ENCODE measurements at regions not wholly inside any gene's neighbourhood (a gene's known extent, or its start where the extent isn't known, plus 50 kb on each side); places are given as distances from the start of the nearest gene placed in this dataset.

DNA sequence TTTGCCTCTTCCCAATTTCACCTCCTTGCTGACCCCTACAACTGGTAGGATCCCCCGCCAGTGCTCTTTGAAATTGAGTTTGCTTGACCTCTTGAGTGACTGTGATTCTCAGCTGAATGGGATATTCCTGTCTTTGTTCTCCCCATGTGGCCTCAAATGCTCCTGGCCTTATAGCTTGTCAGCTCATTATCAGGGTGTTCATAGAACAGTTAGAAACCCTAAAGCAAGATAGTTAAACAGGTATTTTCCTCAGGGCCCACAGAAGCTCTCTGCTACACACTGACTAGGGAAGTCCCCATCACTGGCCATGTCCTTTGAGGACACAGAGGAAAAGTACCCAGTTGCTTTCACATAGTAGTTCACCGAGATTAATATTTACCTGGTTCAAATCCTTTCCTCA, 211.5 kb upstream of the DTNBP1 start:
- Histone ChIP-seq H2AFZ (ENCODE audit: low read length, unreplicated experiment) (no peak overlapping the region), H3K4me3 (ENCODE audit: low read depth, low read length) (no peak overlapping the region), H3K4me1 (ENCODE audit: control insufficient read depth, insufficient read depth, low read length, unreplicated experiment) (peaks cover 4% of the 10 kb centered on the region), H3K79me2 (ENCODE audit: control insufficient read depth, insufficient read depth, low read length, unreplicated experiment) (no peaks in the 10 kb centered on the region), H3K27me3 (ENCODE audit: insufficient read depth, low read length) (no peaks in the 10 kb centered on the region), H3K27ac (ENCODE audit: low read depth, low read length) (no peak overlapping the region), H3K36me3 (ENCODE audit: insufficient read depth, low read length) (no peaks in the 10 kb centered on the region)

DNA sequence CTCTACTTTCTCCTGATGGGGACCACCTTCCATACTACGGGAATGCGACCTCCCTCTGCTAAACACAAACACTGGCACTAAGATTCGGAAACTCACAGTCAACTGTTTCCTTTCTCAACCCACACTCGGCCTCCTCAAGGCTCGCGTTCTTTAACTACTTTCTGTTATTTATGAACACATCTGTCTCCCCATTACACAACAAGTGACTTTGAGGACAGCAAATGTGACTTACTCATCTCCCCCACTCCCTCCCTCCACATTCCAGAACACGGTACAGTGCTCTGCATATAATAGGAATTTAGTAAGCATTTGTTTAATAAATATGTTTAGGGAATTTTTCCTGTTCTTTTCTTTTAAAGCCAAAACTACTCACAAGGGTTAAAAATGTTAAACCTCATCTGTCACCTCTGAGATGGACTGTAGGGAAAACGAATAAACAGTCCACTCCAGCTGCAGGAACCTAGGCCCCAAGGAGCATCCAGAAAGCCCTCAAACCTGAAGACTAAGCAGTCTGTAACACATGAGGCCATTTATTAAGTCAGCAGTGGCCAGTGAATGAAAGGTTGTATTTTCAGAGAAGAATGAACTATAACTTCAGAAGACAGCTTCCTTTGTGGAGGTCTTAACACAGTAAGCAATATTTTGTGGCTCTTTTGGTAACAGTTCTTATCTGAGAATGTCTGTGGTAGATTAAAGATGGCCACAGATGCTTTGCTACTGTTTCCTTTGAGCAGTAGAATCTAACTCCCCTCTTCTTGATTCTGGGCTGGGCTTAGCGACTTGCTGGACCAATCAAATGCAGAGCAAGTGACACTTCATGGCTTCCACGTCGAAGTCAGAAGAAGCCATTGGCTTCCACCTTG, 209.6 kb upstream of the DTNBP1 start:
- H3K36me3 ChIP-seq (ENCODE audit: insufficient read depth, low read length): no peaks in the 10 kb centered on the region
- no peak overlapping the region for H3K4me3 ChIP-seq (ENCODE audit: low read depth, low read length)
- H3K27ac ChIP-seq (ENCODE audit: low read depth, low read length): no peak overlapping the region
- peaks cover 4% of the 10 kb centered on the region for H3K4me1 ChIP-seq (ENCODE audit: control insufficient read depth, insufficient read depth, low read length, unreplicated experiment)
- H3K79me2 ChIP-seq (ENCODE audit: control insufficient read depth, insufficient read depth, low read length, unreplicated experiment): no peaks in the 10 kb centered on the region
- H2AFZ ChIP-seq (ENCODE audit: low read length, unreplicated experiment): no peak overlapping the region
- H3K27me3 ChIP-seq (ENCODE audit: insufficient read depth, low read length): no peaks in the 10 kb centered on the region

DNA sequence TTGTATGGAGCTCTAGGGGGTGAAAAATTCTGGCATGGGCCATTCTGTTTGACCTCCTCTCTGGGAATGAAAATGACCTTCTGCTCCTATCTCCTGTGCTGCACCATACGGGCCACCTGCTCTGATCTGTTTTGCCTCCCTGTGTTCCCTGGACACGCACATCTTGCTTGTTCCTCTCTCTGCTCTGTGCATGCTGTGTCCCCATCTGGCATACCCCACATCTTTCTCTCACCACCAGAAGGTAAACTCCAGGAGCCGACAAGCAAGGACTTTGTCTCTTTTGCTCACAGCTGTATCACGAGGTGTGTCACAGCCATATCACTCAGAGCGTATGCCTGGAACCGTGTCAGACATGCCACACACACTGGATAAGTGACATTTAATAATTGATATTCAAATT, 208.4 kb upstream of the DTNBP1 start:
- H2AFZ ChIP-seq (ENCODE audit: low read length, unreplicated experiment): no peak overlapping the region
- H3K27me3 ChIP-seq (ENCODE audit: insufficient read depth, low read length): no peaks in the 10 kb centered on the region
- H3K79me2 ChIP-seq (ENCODE audit: control insufficient read depth, insufficient read depth, low read length, unreplicated experiment): no peaks in the 10 kb centered on the region
- no peak overlapping the region for H3K4me3 ChIP-seq (ENCODE audit: low read depth, low read length)
- peaks cover 4% of the 10 kb centered on the region for H3K4me1 ChIP-seq (ENCODE audit: control insufficient read depth, insufficient read depth, low read length, unreplicated experiment)
- no peak overlapping the region for H3K27ac ChIP-seq (ENCODE audit: low read depth, low read length)
- no peaks in the 10 kb centered on the region for H3K36me3 ChIP-seq (ENCODE audit: insufficient read depth, low read length)

DNA sequence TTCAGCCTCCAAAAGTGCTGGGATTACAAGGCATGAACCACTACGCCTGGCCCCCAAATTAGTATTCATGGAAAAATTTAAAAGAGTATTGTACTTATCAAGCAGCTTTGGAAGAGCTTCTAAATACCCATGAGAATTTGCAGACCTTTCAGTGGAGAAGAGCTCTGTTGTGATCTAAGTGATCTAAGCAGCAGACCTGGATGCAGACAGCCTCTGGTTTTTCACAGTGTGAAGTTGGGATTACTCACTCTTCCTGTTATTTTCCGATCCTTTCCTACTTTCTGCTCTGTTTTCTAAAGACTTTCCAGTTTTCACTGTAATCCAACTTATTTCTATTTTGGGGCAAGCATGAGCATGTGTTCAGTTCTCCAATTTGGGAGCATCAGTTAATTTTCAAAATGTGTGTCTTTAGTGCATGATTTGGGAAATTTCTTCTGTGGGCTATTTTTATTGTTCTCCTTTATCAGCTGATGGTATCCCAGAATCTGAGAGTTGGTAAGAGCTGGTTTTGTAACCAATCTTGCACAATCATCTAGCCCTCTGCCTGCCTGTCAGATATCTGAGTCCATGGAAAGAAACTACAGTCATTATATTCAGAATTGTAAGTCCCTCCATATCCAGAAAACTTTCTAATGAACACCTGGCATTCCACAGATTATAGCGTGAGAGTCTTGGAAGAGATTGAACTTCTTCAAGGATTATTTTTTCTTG, 207.7 kb upstream of the DTNBP1 start:
- Histone ChIP-seq H2AFZ (ENCODE audit: low read length, unreplicated experiment) (no peak overlapping the region), H3K79me2 (ENCODE audit: control insufficient read depth, insufficient read depth, low read length, unreplicated experiment) (no peaks in the 10 kb centered on the region), H3K27ac (ENCODE audit: low read depth, low read length) (peak overlapping the region; percentile 17; the same call in 1 of the 2 replicates), H3K4me3 (ENCODE audit: low read depth, low read length) (no peak overlapping the region), H3K36me3 (ENCODE audit: insufficient read depth, low read length) (no peaks in the 10 kb centered on the region), H3K27me3 (ENCODE audit: insufficient read depth, low read length) (no peaks in the 10 kb centered on the region), H3K4me1 (ENCODE audit: control insufficient read depth, insufficient read depth, low read length, unreplicated experiment) (peaks cover 4% of the 10 kb centered on the region)

DNA sequence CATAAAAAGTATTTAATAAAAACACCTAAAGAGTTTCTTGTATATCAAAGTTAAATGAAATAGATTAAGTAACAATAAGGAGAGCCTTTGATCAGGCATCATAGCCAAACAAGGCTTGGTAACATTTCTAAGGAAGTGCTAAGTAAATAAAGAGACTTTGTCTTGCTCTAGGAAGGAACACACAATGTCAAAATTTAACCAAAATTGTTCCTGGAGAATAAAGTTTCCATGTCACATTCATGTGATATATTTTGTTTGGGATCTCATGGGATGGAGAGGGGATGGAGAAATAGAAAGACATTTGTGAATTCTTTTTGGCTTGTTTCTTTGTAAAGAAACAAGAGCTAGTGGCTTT, 201.9 kb upstream of the DTNBP1 start:
- H3K4me1 ChIP-seq (ENCODE audit: control insufficient read depth, insufficient read depth, low read length, unreplicated experiment): no peaks in the 10 kb centered on the region
- H3K36me3 ChIP-seq (ENCODE audit: insufficient read depth, low read length): no peaks in the 10 kb centered on the region
- 0 out of 2 replicates have a peak, but pooled peaks cover 3% of the 10 kb centered on the region for H3K27me3 ChIP-seq (ENCODE audit: insufficient read depth, low read length)
- no peak overlapping the region for H3K27ac ChIP-seq (ENCODE audit: low read depth, low read length)
- H3K4me3 ChIP-seq (ENCODE audit: low read depth, low read length): no peak overlapping the region
- H3K79me2 ChIP-seq (ENCODE audit: control insufficient read depth, insufficient read depth, low read length, unreplicated experiment): no peaks in the 10 kb centered on the region
- H2AFZ ChIP-seq (ENCODE audit: low read length, unreplicated experiment): no peak overlapping the region

DNA sequence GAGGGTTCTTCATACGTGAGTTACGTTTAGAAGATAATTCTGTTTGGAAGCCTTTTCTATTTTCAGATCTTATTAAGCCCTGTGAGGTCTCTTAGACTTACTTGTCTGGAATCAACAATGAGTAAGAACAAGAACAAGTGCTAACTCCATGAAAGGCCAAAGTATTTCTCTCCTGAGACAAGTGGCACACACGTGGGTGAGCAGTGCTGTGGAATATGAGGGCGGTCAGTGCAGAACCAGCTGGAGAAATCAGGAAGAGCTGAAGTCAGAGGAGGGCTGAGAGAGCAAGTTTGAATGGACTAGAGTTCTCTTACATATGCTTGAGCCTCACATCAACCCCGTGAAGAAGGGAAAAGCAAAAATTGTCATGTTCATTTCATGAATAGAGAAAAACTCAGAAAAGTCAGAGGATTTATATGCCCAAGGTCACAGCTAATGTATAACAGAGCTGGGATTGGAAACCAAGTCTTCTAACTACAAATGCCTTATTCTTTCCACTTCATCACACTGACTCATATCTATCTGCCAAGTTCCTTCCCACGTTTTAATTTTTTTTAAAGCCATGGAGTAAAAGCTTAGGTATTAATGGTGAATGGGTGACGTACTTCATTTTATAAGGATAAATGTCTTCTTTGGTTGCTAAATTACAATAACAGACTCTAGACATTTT, 201.3 kb upstream of the DTNBP1 start:
- no peak overlapping the region for H3K27ac ChIP-seq (ENCODE audit: low read depth, low read length)
- H2AFZ ChIP-seq (ENCODE audit: low read length, unreplicated experiment): no peak overlapping the region
- 0 out of 2 replicates have a peak, but pooled peaks cover 3% of the 10 kb centered on the region for H3K27me3 ChIP-seq (ENCODE audit: insufficient read depth, low read length)
- no peaks in the 10 kb centered on the region for H3K36me3 ChIP-seq (ENCODE audit: insufficient read depth, low read length)
- no peaks in the 10 kb centered on the region for H3K4me1 ChIP-seq (ENCODE audit: control insufficient read depth, insufficient read depth, low read length, unreplicated experiment)
- no peaks in the 10 kb centered on the region for H3K79me2 ChIP-seq (ENCODE audit: control insufficient read depth, insufficient read depth, low read length, unreplicated experiment)
- H3K4me3 ChIP-seq (ENCODE audit: low read depth, low read length): no peak overlapping the region

DNA sequence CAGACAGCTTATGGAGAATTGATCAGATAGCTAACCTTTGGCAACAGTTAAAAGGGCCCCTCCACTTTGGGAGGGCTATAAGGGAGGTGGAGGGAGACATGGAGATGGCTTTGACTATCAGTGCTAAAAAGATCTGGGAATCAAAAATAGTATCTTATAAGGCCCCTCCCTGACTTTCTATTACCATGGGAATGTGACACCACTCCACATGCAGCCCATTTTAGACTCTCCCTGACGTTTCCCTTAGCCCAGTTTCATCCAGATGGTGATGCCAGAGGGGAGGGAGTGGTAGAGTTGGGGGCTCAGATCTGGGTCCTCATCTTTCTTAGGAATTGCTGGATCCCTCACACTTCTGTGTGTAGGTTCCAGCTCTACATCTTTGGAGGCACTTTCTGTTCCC, 200.0 kb upstream of the DTNBP1 start:
- Histone ChIP-seq H2AFZ (ENCODE audit: low read length, unreplicated experiment) (no peak overlapping the region), H3K4me3 (ENCODE audit: low read depth, low read length) (no peak overlapping the region), H3K27me3 (ENCODE audit: insufficient read depth, low read length) (0 out of 2 replicates have a peak, but pooled peaks cover 3% of the 10 kb centered on the region), H3K79me2 (ENCODE audit: control insufficient read depth, insufficient read depth, low read length, unreplicated experiment) (no peaks in the 10 kb centered on the region), H3K36me3 (ENCODE audit: insufficient read depth, low read length) (no peaks in the 10 kb centered on the region), H3K4me1 (ENCODE audit: control insufficient read depth, insufficient read depth, low read length, unreplicated experiment) (no peaks in the 10 kb centered on the region), H3K27ac (ENCODE audit: low read depth, low read length) (no peak overlapping the region)

DNA sequence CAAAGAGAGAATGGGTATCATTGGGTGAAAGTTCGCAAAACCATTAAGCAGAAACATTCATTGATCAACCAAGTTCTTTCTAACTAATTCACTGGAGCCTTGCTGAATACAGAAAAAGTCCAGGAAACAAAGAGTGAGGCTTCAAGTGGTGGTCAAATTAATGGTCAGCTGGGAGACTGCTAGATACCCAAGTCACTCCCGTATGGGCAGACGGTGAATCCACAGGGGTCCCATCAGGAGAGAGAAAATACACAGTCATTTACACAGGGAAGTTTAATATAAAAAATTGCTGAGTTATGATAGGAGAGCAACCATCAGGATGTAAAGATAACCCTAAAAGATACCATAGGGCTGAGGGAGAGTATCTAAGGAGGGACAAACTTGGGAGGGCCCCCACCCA, 198.7 kb upstream of the DTNBP1 start:
- Histone ChIP-seq H3K4me3 (ENCODE audit: low read depth, low read length) (no peak overlapping the region), H3K27ac (ENCODE audit: low read depth, low read length) (no peak overlapping the region), H3K4me1 (ENCODE audit: control insufficient read depth, insufficient read depth, low read length, unreplicated experiment) (no peaks in the 10 kb centered on the region), H3K79me2 (ENCODE audit: control insufficient read depth, insufficient read depth, low read length, unreplicated experiment) (no peaks in the 10 kb centered on the region), H3K27me3 (ENCODE audit: insufficient read depth, low read length) (0 out of 2 replicates have a peak, but pooled peaks cover 3% of the 10 kb centered on the region), H3K36me3 (ENCODE audit: insufficient read depth, low read length) (no peaks in the 10 kb centered on the region), H2AFZ (ENCODE audit: low read length, unreplicated experiment) (no peak overlapping the region)

DNA sequence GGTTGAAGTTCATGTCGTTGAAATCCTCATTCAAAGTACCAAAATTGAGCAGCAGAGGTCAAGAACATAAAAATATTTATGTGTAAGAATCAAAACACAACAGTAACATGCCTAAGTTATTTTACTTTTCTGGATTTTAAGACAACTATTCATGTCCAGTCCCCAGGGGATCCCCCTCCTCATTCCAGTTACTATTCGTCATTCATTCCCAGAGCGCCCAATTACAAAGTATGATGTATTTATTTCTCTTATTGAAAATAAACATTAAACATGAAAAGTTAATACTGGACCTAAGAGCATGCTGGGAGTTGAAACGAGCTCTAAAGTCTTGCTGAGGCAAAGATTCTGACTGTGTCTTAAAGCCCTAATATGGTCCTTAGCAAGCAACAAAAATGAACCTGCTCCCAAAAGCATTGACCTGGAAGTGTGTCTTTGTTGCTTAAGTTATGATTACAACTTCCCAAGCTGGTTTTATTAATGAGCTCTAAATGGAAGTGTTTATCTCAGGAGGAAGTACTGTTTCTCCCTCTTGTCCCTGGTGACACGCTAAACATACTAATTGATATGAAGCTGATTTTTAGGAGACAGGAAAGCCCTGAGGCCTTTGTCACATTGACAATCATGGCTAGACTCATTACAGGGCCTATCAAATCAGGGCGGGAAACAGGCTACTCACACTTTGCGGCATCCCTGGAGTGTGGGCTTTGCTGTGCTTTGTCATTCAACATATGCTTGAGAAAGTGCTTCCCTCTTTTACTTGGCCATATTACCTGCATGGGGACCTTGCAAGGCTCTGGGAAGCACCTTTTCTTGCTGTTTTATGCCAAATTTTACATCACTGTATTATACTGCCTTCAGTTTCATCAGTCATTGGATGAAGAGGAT, 192.2 kb upstream of the DTNBP1 start:
- no peaks in the 10 kb centered on the region for H3K27me3 ChIP-seq (ENCODE audit: insufficient read depth, low read length)
- no peak overlapping the region for H3K27ac ChIP-seq (ENCODE audit: low read depth, low read length)
- no peaks in the 10 kb centered on the region for H3K4me1 ChIP-seq (ENCODE audit: control insufficient read depth, insufficient read depth, low read length, unreplicated experiment)
- H2AFZ ChIP-seq (ENCODE audit: low read length, unreplicated experiment): no peak overlapping the region
- H3K79me2 ChIP-seq (ENCODE audit: control insufficient read depth, insufficient read depth, low read length, unreplicated experiment): no peaks in the 10 kb centered on the region
- H3K36me3 ChIP-seq (ENCODE audit: insufficient read depth, low read length): no peaks in the 10 kb centered on the region
- no peak overlapping the region for H3K4me3 ChIP-seq (ENCODE audit: low read depth, low read length)

DNA sequence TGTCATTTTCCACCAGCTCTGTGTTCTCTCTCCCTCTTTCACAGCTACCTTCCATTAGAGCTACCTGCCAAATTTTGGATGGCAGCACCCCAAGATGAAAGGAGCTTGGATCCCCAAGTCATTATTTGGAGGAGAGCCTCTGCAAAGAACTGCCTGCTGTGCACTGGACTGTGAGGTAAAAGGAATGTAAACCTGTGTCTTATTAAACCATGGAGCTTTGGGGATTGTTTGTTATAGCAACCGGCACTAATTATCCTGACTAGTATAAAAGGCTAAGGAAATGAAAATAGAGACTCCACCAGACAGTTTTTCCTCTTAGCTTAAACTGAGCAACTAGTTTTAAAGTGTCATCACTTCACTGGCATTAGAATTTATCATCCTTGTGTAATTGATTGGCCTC, 191.6 kb upstream of the DTNBP1 start:
- H3K36me3 ChIP-seq (ENCODE audit: insufficient read depth, low read length): no peaks in the 10 kb centered on the region
- no peaks in the 10 kb centered on the region for H3K27me3 ChIP-seq (ENCODE audit: insufficient read depth, low read length)
- H3K4me1 ChIP-seq (ENCODE audit: control insufficient read depth, insufficient read depth, low read length, unreplicated experiment): no peaks in the 10 kb centered on the region
- H3K4me3 ChIP-seq (ENCODE audit: low read depth, low read length): no peak overlapping the region
- H2AFZ ChIP-seq (ENCODE audit: low read length, unreplicated experiment): no peak overlapping the region
- H3K27ac ChIP-seq (ENCODE audit: low read depth, low read length): no peak overlapping the region
- H3K79me2 ChIP-seq (ENCODE audit: control insufficient read depth, insufficient read depth, low read length, unreplicated experiment): no peaks in the 10 kb centered on the region

Data from ACC112 (cell line).